ENCODE measurements at regions not wholly inside any gene's neighbourhood (a gene's known extent, or its start where the extent isn't known, plus 50 kb on each side); places are given as distances from the start of the nearest gene placed in this dataset.

DNA sequence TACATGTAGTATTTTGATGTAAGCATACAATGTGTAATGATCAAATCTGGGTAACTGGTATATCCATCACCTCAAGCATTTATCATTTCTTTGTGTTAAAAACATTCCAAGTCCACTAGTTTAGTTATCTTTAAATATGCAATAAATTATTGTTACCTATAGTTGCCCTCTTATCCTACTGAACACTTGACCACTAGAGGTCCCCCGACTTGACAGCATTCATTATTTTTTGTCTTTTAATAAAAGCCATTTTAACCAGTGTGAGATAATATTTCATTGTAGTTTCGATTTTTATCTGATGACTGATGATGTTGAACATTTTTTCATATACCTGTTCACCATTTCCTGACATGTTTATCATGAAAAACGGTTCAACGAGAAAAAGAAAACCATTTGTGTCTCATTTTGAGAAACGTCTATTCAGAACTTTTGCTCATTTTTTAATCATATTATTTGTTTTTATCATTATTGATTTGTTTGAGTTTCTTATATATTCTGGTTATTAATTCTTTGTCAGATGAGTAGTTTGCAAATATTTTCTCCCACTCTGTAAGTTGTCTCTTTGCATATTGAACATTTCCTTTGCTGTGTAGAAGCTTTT, 199.0 kb upstream of the CXXC4 start:
- DNase-seq (ENCODE audit: low spot score) (peak; percentile 27), ATAC-seq (no peak)
- Histone ChIP-seq H3K4me1 (ENCODE audit: insufficient read depth) (no peaks in the 10 kb centered on the region), H3F3A (replicated peaks; ENCODE audit: low read depth) (no peaks in the 10 kb centered on the region), H3K4me2 (no peak overlapping the region), H3K9me2 (ENCODE audit: insufficient read depth) (no peaks in the 10 kb centered on the region), H3K27ac (ENCODE audit: low read depth) (no peak overlapping the region), H2AFZ (no peak overlapping the region), H3K36me3 (ENCODE audit: insufficient read depth) (no peaks in the 10 kb centered on the region), H3K79me2 (replicated peaks; ENCODE audit: insufficient read depth) (no peaks in the 10 kb centered on the region), H3K4me3 (no peak overlapping the region), H4K20me1 (replicated peaks; ENCODE audit: insufficient read depth) (no peaks in the 10 kb centered on the region), H3K27me3 (ENCODE audit: insufficient read depth) (no peaks in the 10 kb centered on the region)
- peaks cover 4% of the 10 kb centered on the region; the same call in 2 of the 3 replicates for H3K9me3 Mint-ChIP-seq
- H3K4me1 Mint-ChIP-seq: peaks cover 6% of the 10 kb centered on the region
- no peak for TF ChIP-seq STAT1 (IDR thresholded peaks at IDR 0.05; ENCODE audit: unreplicated experiment)
- no peak for TF ChIP-seq ZNF331 (CRISPR knock-in tag; IDR thresholded peaks at IDR 0.05; ENCODE audit: low read depth)
- no peak for TF ChIP-seq EZH2 (IDR thresholded peaks at IDR 0.05; ENCODE audit: low read depth, unreplicated experiment)
- TF ChIP-seq, protein P1, sequence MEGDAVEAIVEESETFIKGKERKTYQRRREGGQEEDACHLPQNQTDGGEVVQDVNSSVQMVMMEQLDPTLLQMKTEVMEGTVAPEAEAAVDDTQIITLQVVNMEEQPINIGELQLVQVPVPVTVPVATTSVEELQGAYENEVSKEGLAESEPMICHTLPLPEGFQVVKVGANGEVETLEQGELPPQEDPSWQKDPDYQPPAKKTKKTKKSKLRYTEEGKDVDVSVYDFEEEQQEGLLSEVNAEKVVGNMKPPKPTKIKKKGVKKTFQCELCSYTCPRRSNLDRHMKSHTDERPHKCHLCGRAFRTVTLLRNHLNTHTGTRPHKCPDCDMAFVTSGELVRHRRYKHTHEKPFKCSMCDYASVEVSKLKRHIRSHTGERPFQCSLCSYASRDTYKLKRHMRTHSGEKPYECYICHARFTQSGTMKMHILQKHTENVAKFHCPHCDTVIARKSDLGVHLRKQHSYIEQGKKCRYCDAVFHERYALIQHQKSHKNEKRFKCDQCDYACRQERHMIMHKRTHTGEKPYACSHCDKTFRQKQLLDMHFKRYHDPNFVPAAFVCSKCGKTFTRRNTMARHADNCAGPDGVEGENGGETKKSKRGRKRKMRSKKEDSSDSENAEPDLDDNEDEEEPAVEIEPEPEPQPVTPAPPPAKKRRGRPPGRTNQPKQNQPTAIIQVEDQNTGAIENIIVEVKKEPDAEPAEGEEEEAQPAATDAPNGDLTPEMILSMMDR (conservative IDR thresholded peaks at IDR 0.05; ENCODE audit: low read depth in 2 of 2): peak; percentile 49 to 71
- H3K36me3 Mint-ChIP-seq (ENCODE audit: low read depth): peaks cover 5% of the 10 kb centered on the region; the same call in 1 of the 3 replicates
- no peak overlapping the region for H3K4me3 Mint-ChIP-seq
- H3K27me3 Mint-ChIP-seq (ENCODE audit: insufficient read depth, low read depth, poor library complexity): no peaks in the 10 kb centered on the region
- H3K27ac Mint-ChIP-seq: no peak overlapping the region

DNA sequence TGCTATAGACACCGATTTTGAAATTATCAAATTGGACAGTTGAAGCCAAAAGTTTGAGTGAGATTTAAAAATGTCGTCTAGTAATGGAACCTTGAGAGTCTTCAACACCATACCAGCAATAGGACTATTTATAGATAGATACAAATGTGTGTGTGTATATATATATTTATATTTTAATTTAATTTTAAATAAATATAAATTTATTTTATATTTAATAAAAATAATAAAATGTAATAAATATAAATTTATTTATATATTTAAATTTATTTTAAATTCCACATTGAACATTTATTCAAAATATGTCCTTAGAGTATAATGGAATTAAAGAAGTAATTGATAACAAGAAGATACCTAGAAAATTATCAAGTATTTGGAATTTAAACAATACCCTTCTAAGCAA, 221.9 kb upstream of the CXXC4 start:
- no peak overlapping the region for H3K4me2 ChIP-seq
- H3K4me1 Mint-ChIP-seq: no peaks in the 10 kb centered on the region
- no peaks in the 10 kb centered on the region for H3K9me2 ChIP-seq (ENCODE audit: insufficient read depth)
- no peak overlapping the region for H3K27ac Mint-ChIP-seq
- H3K36me3 ChIP-seq (ENCODE audit: insufficient read depth): no peaks in the 10 kb centered on the region
- no peak overlapping the region for H3K27ac ChIP-seq (ENCODE audit: low read depth)
- no peaks in the 10 kb centered on the region for H3K36me3 Mint-ChIP-seq (ENCODE audit: low read depth)
- no peak overlapping the region for H3K4me3 Mint-ChIP-seq
- no peak for ATAC-seq
- no peaks in the 10 kb centered on the region for H3K79me2 ChIP-seq (replicated peaks; ENCODE audit: insufficient read depth)
- no peaks in the 10 kb centered on the region for H3K4me1 ChIP-seq (ENCODE audit: insufficient read depth)
- H3K27me3 Mint-ChIP-seq (ENCODE audit: insufficient read depth, low read depth, poor library complexity): no peaks in the 10 kb centered on the region
- no peaks in the 10 kb centered on the region for H3F3A ChIP-seq (replicated peaks; ENCODE audit: low read depth)
- no peak for TF ChIP-seq NANOG (IDR thresholded peaks at IDR 0.05; ENCODE audit: borderline replicate concordance)
- no peak for TF ChIP-seq ZNF331 (CRISPR knock-in tag; IDR thresholded peaks at IDR 0.05; ENCODE audit: low read depth)
- TF ChIP-seq JUNB (IDR thresholded peaks at IDR 0.05; ENCODE audit: unreplicated experiment): no peak
- TF ChIP-seq, protein P2, sequence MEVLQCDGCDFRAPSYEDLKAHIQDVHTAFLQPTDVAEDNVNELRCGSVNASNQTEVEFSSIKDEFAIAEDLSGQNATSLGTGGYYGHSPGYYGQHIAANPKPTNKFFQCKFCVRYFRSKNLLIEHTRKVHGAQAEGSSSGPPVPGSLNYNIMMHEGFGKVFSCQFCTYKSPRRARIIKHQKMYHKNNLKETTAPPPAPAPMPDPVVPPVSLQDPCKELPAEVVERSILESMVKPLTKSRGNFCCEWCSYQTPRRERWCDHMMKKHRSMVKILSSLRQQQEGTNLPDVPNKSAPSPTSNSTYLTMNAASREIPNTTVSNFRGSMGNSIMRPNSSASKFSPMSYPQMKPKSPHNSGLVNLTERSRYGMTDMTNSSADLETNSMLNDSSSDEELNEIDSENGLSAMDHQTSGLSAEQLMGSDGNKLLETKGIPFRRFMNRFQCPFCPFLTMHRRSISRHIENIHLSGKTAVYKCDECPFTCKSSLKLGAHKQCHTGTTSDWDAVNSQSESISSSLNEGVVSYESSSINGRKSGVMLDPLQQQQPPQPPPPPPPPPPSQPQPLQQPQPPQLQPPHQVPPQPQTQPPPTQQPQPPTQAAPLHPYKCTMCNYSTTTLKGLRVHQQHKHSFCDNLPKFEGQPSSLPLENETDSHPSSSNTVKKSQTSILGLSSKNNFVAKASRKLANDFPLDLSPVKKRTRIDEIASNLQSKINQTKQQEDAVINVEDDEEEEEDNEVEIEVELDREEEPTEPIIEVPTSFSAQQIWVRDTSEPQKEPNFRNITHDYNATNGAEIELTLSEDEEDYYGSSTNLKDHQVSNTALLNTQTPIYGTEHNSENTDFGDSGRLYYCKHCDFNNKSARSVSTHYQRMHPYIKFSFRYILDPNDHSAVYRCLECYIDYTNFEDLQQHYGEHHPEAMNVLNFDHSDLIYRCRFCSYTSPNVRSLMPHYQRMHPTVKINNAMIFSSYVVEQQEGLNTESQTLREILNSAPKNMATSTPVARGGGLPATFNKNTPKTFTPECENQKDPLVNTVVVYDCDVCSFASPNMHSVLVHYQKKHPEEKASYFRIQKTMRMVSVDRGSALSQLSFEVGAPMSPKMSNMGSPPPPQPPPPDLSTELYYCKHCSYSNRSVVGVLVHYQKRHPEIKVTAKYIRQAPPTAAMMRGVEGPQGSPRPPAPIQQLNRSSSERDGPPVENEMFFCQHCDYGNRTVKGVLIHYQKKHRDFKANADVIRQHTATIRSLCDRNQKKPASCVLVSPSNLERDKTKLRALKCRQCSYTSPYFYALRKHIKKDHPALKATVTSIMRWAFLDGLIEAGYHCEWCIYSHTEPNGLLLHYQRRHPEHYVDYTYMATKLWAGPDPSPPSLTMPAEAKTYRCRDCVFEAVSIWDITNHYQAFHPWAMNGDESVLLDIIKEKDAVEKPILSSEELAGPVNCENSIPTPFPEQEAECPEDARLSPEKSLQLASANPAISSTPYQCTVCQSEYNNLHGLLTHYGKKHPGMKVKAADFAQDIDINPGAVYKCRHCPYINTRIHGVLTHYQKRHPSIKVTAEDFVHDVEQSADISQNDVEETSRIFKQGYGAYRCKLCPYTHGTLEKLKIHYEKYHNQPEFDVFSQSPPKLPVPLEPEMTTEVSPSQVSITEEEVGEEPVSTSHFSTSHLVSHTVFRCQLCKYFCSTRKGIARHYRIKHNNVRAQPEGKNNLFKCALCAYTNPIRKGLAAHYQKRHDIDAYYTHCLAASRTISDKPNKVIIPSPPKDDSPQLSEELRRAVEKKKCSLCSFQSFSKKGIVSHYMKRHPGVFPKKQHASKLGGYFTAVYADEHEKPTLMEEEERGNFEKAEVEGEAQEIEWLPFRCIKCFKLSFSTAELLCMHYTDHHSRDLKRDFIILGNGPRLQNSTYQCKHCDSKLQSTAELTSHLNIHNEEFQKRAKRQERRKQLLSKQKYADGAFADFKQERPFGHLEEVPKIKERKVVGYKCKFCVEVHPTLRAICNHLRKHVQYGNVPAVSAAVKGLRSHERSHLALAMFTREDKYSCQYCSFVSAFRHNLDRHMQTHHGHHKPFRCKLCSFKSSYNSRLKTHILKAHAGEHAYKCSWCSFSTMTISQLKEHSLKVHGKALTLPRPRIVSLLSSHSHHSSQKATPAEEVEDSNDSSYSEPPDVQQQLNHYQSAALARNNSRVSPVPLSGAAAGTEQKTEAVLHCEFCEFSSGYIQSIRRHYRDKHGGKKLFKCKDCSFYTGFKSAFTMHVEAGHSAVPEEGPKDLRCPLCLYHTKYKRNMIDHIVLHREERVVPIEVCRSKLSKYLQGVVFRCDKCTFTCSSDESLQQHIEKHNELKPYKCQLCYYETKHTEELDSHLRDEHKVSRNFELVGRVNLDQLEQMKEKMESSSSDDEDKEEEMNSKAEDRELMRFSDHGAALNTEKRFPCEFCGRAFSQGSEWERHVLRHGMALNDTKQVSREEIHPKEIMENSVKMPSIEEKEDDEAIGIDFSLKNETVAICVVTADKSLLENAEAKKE (CRISPR knock-in tag; IDR thresholded peaks at IDR 0.05): no peak
- TF ChIP-seq POLR2AphosphoS5 (IDR thresholded peaks at IDR 0.05; ENCODE audit: low read depth): no peak
- no peak for TF ChIP-seq ZNF114 (CRISPR knock-in tag; IDR thresholded peaks at IDR 0.05)
- TF ChIP-seq CREB1 (CRISPR knock-in tag; IDR thresholded peaks at IDR 0.05; ENCODE audit: low read depth): no peak
- TF ChIP-seq, protein P3, sequence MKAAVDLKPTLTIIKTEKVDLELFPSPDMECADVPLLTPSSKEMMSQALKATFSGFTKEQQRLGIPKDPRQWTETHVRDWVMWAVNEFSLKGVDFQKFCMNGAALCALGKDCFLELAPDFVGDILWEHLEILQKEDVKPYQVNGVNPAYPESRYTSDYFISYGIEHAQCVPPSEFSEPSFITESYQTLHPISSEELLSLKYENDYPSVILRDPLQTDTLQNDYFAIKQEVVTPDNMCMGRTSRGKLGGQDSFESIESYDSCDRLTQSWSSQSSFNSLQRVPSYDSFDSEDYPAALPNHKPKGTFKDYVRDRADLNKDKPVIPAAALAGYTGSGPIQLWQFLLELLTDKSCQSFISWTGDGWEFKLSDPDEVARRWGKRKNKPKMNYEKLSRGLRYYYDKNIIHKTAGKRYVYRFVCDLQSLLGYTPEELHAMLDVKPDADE (IDR thresholded peaks at IDR 0.05): no peak
- TF ChIP-seq STAT1 (IDR thresholded peaks at IDR 0.05; ENCODE audit: unreplicated experiment): no peak
- no peaks in the 10 kb centered on the region for H3K9me3 Mint-ChIP-seq
- no peak overlapping the region for H3K4me3 ChIP-seq
- no peak overlapping the region for H2AFZ ChIP-seq
- H3K27me3 ChIP-seq (ENCODE audit: insufficient read depth): no peaks in the 10 kb centered on the region
- no peak for DNase-seq (ENCODE audit: low spot score)
- no peaks in the 10 kb centered on the region for H4K20me1 ChIP-seq (replicated peaks; ENCODE audit: insufficient read depth)
